ENCODE measurements at regions not wholly inside any gene's neighbourhood (a gene's known extent, or its start where the extent isn't known, plus 50 kb on each side); places are given as distances from the start of the nearest gene placed in this dataset.

- TF ChIP-seq CTCF (IDR thresholded peaks at IDR 0.05; ENCODE audit: low read length) (no peak), EZH2 (IDR thresholded peaks at IDR 0.05; ENCODE audit: borderline replicate concordance, low read length) (no peak)
Measured at GRCh38 chr2:67499989-67500388, 102.9 kb downstream of the ETAA1 start.

All from OCI-LY1 (cell line).